GM21528 (cell line): ENCODE measurements at regions not wholly inside any gene's neighbourhood (a gene's known extent, or its start where the extent isn't known, plus 50 kb on each side); places are given as distances from the start of the nearest gene placed in this dataset.

Experiments used
- ATAC-seq: cut with Tn5 transposase; IDR thresholded peaks from one replicate; pipeline ENCODE4 v1.9.1; 2021; ENCODE audit warnings: mild to moderate bottlenecking, moderate library complexity; ENCODE audit not compliant: unreplicated experiment, low FRiP score

GRCh38 chr7:21198921-21199320 lies 229.0 kb upstream of the SP4 start:
- ATAC-seq, result no peak

GRCh38 chr7:21200503-21200902 lies 227.4 kb upstream of the SP4 start:
- ATAC-seq, result no peak

- no peak for ATAC-seq
Measured at GRCh38 chr7:21214657-21215056, 213.2 kb upstream of the SP4 start.

- ATAC-seq, result no peak
Measured at GRCh38 chr7:21215307-21215706, 212.6 kb upstream of the SP4 start.

- no peak for ATAC-seq
Measured at GRCh38 chr7:21217365-21217764, 210.5 kb upstream of the SP4 start.

- ATAC-seq, result no peak
Measured at GRCh38 chr7:21218155-21218554, 209.7 kb upstream of the SP4 start.

GRCh38 chr7:21221130-21221529 lies 206.8 kb upstream of the SP4 start:
- ATAC-seq, result no peak

- ATAC-seq, result no peak
Measured at GRCh38 chr7:21238400-21239116, 189.3 kb upstream of the SP4 start.

GRCh38 chr7:21243265-21243664 lies 184.6 kb upstream of the SP4 start:
- ATAC-seq, result no peak

GRCh38 chr7:21251151-21251800 lies 176.6 kb upstream of the SP4 start:
- no peak for ATAC-seq

GRCh38 chr7:21253740-21254687 lies 173.9 kb upstream of the SP4 start:
- no peak for ATAC-seq

- ATAC-seq, result no peak
Measured at GRCh38 chr7:21256310-21256877, 171.5 kb upstream of the SP4 start.

- ATAC-seq, result no peak
Measured at GRCh38 chr7:21260939-21261338, 166.9 kb upstream of the SP4 start.

GRCh38 chr7:21261627-21262594 lies 166.0 kb upstream of the SP4 start:
- ATAC-seq, result peak; percentile 82

- ATAC-seq, result no peak
Measured at GRCh38 chr7:21269021-21269420, 158.9 kb upstream of the SP4 start.

GRCh38 chr7:21276471-21277035 lies 151.3 kb upstream of the SP4 start:
- no peak for ATAC-seq

- no peak for ATAC-seq
Measured at GRCh38 chr7:21278944-21279343, 148.9 kb upstream of the SP4 start.

GRCh38 chr7:21281193-21281592 lies 146.7 kb upstream of the SP4 start:
- no peak for ATAC-seq

GRCh38 chr7:21293771-21294170 lies 134.1 kb upstream of the SP4 start:
- ATAC-seq, result no peak
